ENCODE measurements at regions not wholly inside any gene's neighbourhood (a gene's known extent, or its start where the extent isn't known, plus 50 kb on each side); places are given as distances from the start of the nearest gene placed in this dataset.

DNA sequence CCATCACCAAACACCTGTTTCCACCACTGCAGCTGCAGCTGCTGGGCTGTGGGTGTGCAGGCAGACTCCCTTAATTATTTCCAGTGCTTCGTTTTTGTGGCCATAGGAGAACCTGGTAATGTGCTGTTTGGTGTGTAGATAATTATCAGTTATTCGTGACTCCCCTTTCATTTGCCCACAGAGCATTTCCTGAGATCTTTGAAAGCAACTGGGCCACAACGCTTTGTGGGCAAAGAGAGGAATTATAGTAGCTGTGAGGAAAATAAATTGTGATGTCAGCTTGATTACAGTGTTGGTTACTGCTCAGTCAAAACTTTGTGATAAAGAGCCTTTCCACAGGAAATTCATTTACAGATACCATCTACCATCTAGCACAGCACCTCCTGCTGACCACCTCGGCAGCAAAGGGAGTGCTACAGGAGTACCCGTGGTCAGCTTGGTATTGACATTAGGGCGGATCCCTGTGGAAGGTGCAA, 193.3 kb upstream of the SLCO3A1 start:
- H3K27ac Mint-ChIP-seq (ENCODE audit: unreplicated experiment): no peak overlapping the region
- no peak overlapping the region for H3K4me3 Mint-ChIP-seq (ENCODE audit: low read depth, unreplicated experiment)
- CTCF ChIA-PET: interaction anchor here (0.8 to 1.3 kb wide), 2 partner anchors 9 to 122 kb away, joined by 3 to 4 read pairs; no protein-coding TSS in a partner anchor
- no TSS peak for BruUV-seq (replicated peaks)
- H3K4me1 Mint-ChIP-seq (ENCODE audit: low read depth, unreplicated experiment): no peaks in the 10 kb centered on the region
- intact Hi-C loops (cut with micrococcal nuclease; ENCODE audit: unreplicated experiment): no loop called here
- TF ChIP-seq, protein P1, sequence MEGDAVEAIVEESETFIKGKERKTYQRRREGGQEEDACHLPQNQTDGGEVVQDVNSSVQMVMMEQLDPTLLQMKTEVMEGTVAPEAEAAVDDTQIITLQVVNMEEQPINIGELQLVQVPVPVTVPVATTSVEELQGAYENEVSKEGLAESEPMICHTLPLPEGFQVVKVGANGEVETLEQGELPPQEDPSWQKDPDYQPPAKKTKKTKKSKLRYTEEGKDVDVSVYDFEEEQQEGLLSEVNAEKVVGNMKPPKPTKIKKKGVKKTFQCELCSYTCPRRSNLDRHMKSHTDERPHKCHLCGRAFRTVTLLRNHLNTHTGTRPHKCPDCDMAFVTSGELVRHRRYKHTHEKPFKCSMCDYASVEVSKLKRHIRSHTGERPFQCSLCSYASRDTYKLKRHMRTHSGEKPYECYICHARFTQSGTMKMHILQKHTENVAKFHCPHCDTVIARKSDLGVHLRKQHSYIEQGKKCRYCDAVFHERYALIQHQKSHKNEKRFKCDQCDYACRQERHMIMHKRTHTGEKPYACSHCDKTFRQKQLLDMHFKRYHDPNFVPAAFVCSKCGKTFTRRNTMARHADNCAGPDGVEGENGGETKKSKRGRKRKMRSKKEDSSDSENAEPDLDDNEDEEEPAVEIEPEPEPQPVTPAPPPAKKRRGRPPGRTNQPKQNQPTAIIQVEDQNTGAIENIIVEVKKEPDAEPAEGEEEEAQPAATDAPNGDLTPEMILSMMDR (IDR thresholded peaks at IDR 0.05; ENCODE audit: unreplicated experiment): no peak
- no peaks in the 10 kb centered on the region for H3K27me3 Mint-ChIP-seq (ENCODE audit: unreplicated experiment)
- no peak for DNase-seq
- H3K9me3 Mint-ChIP-seq (ENCODE audit: low read depth, unreplicated experiment): peaks cover 1% of the 10 kb centered on the region
- H3K36me3 Mint-ChIP-seq (ENCODE audit: insufficient read depth, unreplicated experiment): no peaks in the 10 kb centered on the region

DNA sequence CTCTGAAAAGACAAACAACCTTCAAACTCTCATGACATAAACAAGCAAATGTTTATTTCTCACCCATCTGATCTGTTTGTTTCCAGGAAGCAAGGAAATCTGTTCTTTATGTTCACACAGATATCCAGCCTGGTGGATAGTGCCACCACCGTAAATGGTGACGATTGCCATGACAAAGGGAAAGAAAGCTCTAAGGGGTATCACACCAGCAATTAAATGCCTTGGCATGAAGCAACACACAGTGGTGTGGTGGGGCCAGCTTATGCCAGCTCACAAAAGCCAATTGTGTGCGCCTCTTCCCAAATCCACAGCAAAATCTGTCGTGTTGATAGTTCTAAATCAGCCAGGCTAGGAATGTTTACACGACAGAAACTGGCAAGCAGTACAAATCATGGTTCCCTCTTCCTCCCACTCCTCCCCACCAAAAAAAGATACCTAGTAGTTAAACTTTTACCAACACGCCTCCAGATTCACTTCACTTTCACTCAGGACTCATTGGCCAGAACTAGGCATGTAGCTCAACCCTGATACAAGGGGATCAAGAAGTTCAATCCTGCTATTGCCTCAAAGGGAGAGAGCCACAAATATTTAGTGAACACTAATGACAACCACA, 189.2 kb upstream of the SLCO3A1 start:
- Mint-ChIP-seq H3K9me3 (ENCODE audit: low read depth, unreplicated experiment) (no peaks in the 10 kb centered on the region), H3K4me3 (ENCODE audit: low read depth, unreplicated experiment) (no peak overlapping the region), H3K36me3 (ENCODE audit: insufficient read depth, unreplicated experiment) (no peaks in the 10 kb centered on the region), H3K4me1 (ENCODE audit: low read depth, unreplicated experiment) (no peaks in the 10 kb centered on the region), H3K27me3 (ENCODE audit: unreplicated experiment) (no peaks in the 10 kb centered on the region), H3K27ac (ENCODE audit: unreplicated experiment) (no peak overlapping the region)
- TF ChIP-seq, protein P1 (IDR thresholded peaks at IDR 0.05; ENCODE audit: unreplicated experiment): no peak
- CTCF ChIA-PET: interaction anchor here (0.8 kb wide), 1 partner anchor 167 kb away, joined by 3 read pairs; no protein-coding TSS in a partner anchor
- BruUV-seq (replicated peaks): no TSS peak
- DNase-seq: no peak
- intact Hi-C loops (cut with micrococcal nuclease; ENCODE audit: unreplicated experiment): no loop called here

DNA sequence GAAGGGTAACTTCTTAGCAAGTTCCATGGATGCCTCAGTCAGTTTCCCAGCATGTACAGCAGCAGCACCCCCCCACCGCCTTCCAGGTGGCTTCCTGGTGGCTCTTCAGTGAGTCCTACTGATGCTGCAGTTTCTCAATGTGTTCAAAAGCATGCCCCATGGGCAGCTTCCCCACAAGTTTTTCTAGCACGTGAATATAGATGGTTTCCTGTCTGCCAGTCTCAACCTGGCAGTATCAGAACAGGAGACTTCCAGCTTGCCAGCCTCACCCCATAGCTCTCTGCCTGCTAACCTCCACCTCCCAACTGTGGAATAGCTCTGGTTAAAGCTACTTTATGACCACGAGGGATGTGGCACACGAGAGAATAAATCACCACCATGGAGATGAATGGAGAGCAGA, 188.3 kb upstream of the SLCO3A1 start:
- CTCF ChIA-PET: no interaction called here
- Mint-ChIP-seq H3K27ac (ENCODE audit: unreplicated experiment) (no peak overlapping the region), H3K4me1 (ENCODE audit: low read depth, unreplicated experiment) (no peaks in the 10 kb centered on the region), H3K36me3 (ENCODE audit: insufficient read depth, unreplicated experiment) (no peaks in the 10 kb centered on the region), H3K4me3 (ENCODE audit: low read depth, unreplicated experiment) (no peak overlapping the region), H3K27me3 (ENCODE audit: unreplicated experiment) (no peaks in the 10 kb centered on the region), H3K9me3 (ENCODE audit: low read depth, unreplicated experiment) (no peaks in the 10 kb centered on the region)
- no TSS peak for BruUV-seq (replicated peaks)
- intact Hi-C loops (cut with micrococcal nuclease; ENCODE audit: unreplicated experiment): no loop called here
- no peak for DNase-seq
- TF ChIP-seq, protein P1 (IDR thresholded peaks at IDR 0.05; ENCODE audit: unreplicated experiment): no peak

DNA sequence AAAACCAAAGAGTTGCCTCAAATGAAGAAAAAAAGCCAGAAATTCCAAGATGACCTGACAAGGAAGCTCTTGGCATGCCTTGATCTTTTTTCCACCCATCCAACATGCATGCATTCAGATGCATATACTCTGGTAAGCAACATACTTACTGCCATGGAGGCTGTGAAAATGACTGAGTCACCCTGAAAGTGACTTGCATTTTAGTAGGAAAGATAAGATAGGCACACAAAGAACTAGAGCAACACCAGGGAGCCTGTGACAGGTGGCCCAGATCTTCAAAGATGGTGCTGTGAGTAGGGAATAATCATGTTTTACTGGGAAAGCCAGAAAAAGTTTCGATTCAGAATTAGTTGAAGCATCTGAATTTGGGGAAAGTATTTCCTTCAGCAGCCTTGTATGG, 185.1 kb upstream of the SLCO3A1 start:
- H3K36me3 Mint-ChIP-seq (ENCODE audit: insufficient read depth, unreplicated experiment): no peaks in the 10 kb centered on the region
- BruUV-seq (replicated peaks): no TSS peak
- no peaks in the 10 kb centered on the region for H3K4me1 Mint-ChIP-seq (ENCODE audit: low read depth, unreplicated experiment)
- DNase-seq: no peak
- no peaks in the 10 kb centered on the region for H3K9me3 Mint-ChIP-seq (ENCODE audit: low read depth, unreplicated experiment)
- intact Hi-C loops (cut with micrococcal nuclease; ENCODE audit: unreplicated experiment): no loop called here
- H3K27ac Mint-ChIP-seq (ENCODE audit: unreplicated experiment): no peak overlapping the region
- CTCF ChIA-PET: interaction anchor here (2.2 kb wide), 1 partner anchor 38 kb away, joined by 6 read pairs; no protein-coding TSS in a partner anchor
- TF ChIP-seq, protein P1 (IDR thresholded peaks at IDR 0.05; ENCODE audit: unreplicated experiment): no peak
- no peaks in the 10 kb centered on the region for H3K27me3 Mint-ChIP-seq (ENCODE audit: unreplicated experiment)
- no peak overlapping the region for H3K4me3 Mint-ChIP-seq (ENCODE audit: low read depth, unreplicated experiment)

Measured in Calu3 (cell line).